Fibroblast of lung (primary cell): ENCODE measurements at regions not wholly inside any gene's neighbourhood (a gene's known extent, or its start where the extent isn't known, plus 50 kb on each side); places are given as distances from the start of the nearest gene placed in this dataset.
A peak's percentile ranks its signal among the peaks of the same experiment; 100 is the strongest.

Source experiments
- DNase-seq, 2 donors: peaks; one replicate each; pipeline versions ENCODE4 v3.0.0 to v3.0.0-alpha.2; 2010; ENCODE audit warnings: low read depth in 2 of 2
- H2AFZ ChIP-seq: 2 replicates; pipeline ENCODE4 v1.5.1; 2012; ENCODE audit warnings: low read length, control low read depth, inconsistent platforms
- H3K27ac ChIP-seq: 2 replicates; pipeline ENCODE4 v1.5.1; 2011; ENCODE audit warnings: low read length, control low read depth; ENCODE audit not compliant: insufficient read depth
- H3K27me3 ChIP-seq: 2 replicates; pipeline ENCODE4 v1.5.1; 2011; ENCODE audit warnings: mild to moderate bottlenecking, low read length; ENCODE audit not compliant: control insufficient read depth, insufficient read depth
- H3K36me3 ChIP-seq: 2 replicates; pipeline ENCODE4 v1.5.1; 2011; ENCODE audit warnings: low read length; ENCODE audit not compliant: control insufficient read depth, insufficient read depth
- H3K4me1 ChIP-seq: 2 replicates; pipeline ENCODE4 v1.5.1; 2011; ENCODE audit warnings: low read length; ENCODE audit not compliant: control insufficient read depth, insufficient read depth; ENCODE audit errors: extremely low read depth
- H3K4me2 ChIP-seq: 2 replicates; pipeline ENCODE4 v1.5.1; 2011; ENCODE audit warnings: low read length, control low read depth; ENCODE audit not compliant: insufficient read depth; ENCODE audit errors: extremely low read depth
- H3K4me3 ChIP-seq, 4 experiments: fragments of 200-600 bp in 1 of 4; sonication (generic) in 1 of 4; replicated peaks in 1 of 4; 2 replicates each; pipeline ENCODE4 v1.5.1; 2011 to 2016; ENCODE audit warnings: low read length in 4 of 4, low read depth in 3 of 4, mild to moderate bottlenecking in 3 of 4, control low read depth in 2 of 4, inconsistent platforms in 1 of 4, mixed read lengths in 1 of 4; ENCODE audit not compliant: insufficient read depth in 1 of 4; ENCODE audit errors: control extremely low read depth in 1 of 4
- H3K79me2 ChIP-seq: 2 replicates; pipeline ENCODE4 v1.5.1; 2012; ENCODE audit warnings: mild to moderate bottlenecking, low read length, inconsistent platforms; ENCODE audit not compliant: control insufficient read depth, insufficient read depth
- H3K9ac ChIP-seq: 2 replicates; pipeline ENCODE4 v1.5.1; 2011; ENCODE audit warnings: mild to moderate bottlenecking, low read length, control low read depth; ENCODE audit not compliant: insufficient read depth
- H3K9me3 ChIP-seq: 2 replicates; pipeline ENCODE4 v1.5.1; 2012; ENCODE audit warnings: low read depth, low read length; ENCODE audit not compliant: control insufficient read depth, insufficient read depth
- H4K20me1 ChIP-seq: 2 replicates; pipeline ENCODE4 v1.5.1; 2011; ENCODE audit warnings: low read length; ENCODE audit not compliant: control insufficient read depth, insufficient read depth; ENCODE audit errors: extremely low read depth
- CTCF ChIP-seq, 2 donors: IDR thresholded peaks in 1 of 2; conservative IDR thresholded peaks in 1 of 2; 1 replicate in 1 of 2; 2 replicates in 1 of 2; pipeline ENCODE4 v1.5.1; 2011 to 2012; ENCODE audit warnings: low read length in 2 of 2, control low read depth in 1 of 2, inconsistent platforms in 1 of 2, low read depth in 1 of 2, mild to moderate bottlenecking in 1 of 2
- EZH2 ChIP-seq: IDR thresholded peaks from 2 replicates; pipeline ENCODE4 v1.5.1; 2012; ENCODE audit warnings: low read length, control low read depth, mild to moderate bottlenecking; ENCODE audit errors: missing control alignments

DNA sequence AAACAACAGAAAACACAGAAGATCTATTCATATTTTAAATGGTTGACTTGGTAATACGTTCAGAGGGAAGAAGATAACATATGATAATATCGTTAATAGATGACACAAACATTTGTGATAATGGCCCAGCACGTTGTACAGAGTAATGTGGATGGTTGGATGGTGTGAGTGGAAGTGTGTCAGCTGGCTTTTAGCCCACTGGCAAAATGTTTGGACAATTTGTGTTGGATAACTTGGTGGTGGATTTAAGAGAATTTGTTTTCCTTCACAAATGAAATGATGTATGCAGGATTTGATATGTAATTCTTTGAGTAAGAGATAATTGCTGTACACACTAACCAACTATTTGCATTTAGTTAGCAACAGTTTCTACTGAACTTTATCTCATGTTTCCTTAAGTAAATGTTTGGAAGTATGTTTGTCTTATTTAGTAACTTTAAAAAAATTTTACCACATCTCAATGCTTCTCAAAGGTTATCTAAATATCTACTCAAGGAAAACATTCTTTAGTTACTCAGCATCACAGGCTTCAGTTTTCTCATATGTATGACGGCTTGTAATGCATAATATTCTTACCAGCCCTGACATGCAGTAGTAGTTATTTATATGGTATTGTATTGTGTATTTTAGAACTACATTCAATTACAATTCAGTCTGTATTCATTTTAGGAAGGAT lies 328.5 kb upstream of the GOLIM4 start:
- H3K9ac ChIP-seq, result no peak overlapping the region
- H3K4me2 ChIP-seq, result no peak overlapping the region

DNA sequence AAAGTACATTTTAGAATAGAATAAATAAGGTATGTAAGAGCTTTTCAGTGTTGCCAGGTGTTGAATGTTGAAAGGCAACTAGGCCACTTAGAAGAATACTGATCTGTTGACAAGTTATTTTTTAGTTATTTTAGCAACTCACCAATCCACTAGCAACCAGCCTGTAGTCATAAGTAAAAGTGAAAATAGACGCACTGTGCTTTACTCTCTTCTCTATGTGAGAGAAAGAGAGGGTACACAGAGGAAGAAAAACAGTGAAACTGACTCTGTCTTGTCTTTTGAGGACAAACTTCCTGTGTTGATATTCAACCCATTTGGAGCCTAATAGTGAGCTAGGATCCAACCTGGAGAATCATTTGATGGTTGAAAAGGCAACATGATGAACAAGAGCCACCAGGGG lies 327.1 kb upstream of the GOLIM4 start:
- Histone ChIP-seq H3K27me3 (no peaks in the 10 kb centered on the region), H3K4me2 (no peak overlapping the region), H2AFZ (no peak overlapping the region), H3K9me3 (no peaks in the 10 kb centered on the region), H3K27ac (no peak overlapping the region), H3K4me3 (no peak overlapping the region), H3K79me2 (no peaks in the 10 kb centered on the region), H3K4me1 (no peaks in the 10 kb centered on the region), H3K9ac (no peak overlapping the region), H4K20me1 (no peaks in the 10 kb centered on the region), H3K36me3 (no peaks in the 10 kb centered on the region)
- DNase-seq, result no peak
- TF ChIP-seq CTCF (conservative IDR thresholded peaks at IDR 0.05 in 1 of 2, IDR thresholded peaks at IDR 0.05 in 1 of 2; ENCODE audit: low read depth in 1 of 2, low read length in 2 of 2), result no peak
- no peak for TF ChIP-seq EZH2

More for the DNA sequence above, 328.5 kb upstream of the GOLIM4 start:
- Histone ChIP-seq H3K79me2 (no peaks in the 10 kb centered on the region), H3K36me3 (no peaks in the 10 kb centered on the region), H4K20me1 (no peaks in the 10 kb centered on the region), H3K27me3 (no peaks in the 10 kb centered on the region), H3K27ac (no peak overlapping the region), H3K9me3 (no peaks in the 10 kb centered on the region), H3K4me3 (no peak overlapping the region), H3K4me1 (no peaks in the 10 kb centered on the region), H2AFZ (no peak overlapping the region)
- DNase-seq, result peak; percentile 63 to 79
- TF ChIP-seq EZH2, result no peak
- no peak for TF ChIP-seq CTCF (conservative IDR thresholded peaks at IDR 0.05 in 1 of 2, IDR thresholded peaks at IDR 0.05 in 1 of 2; ENCODE audit: low read depth in 1 of 2, low read length in 2 of 2)

GRCh38 chr3:168419091-168419490 lies 323.4 kb upstream of the GOLIM4 start:
- DNase-seq, result no peak
- no peak overlapping the region for H2AFZ ChIP-seq
- no peaks in the 10 kb centered on the region for H3K36me3 ChIP-seq
- no peak overlapping the region for H3K4me2 ChIP-seq
- H3K4me3 ChIP-seq, result no peak overlapping the region
- H3K4me1 ChIP-seq, result no peaks in the 10 kb centered on the region
- no peak overlapping the region for H3K9ac ChIP-seq
- H3K79me2 ChIP-seq, result no peaks in the 10 kb centered on the region
- H3K27ac ChIP-seq, result no peak overlapping the region
- TF ChIP-seq CTCF (conservative IDR thresholded peaks at IDR 0.05 in 1 of 2, IDR thresholded peaks at IDR 0.05 in 1 of 2; ENCODE audit: low read depth in 1 of 2, low read length in 2 of 2), result no peak
- no peak for TF ChIP-seq EZH2
- no peaks in the 10 kb centered on the region for H3K9me3 ChIP-seq
- no peaks in the 10 kb centered on the region for H4K20me1 ChIP-seq
- no peaks in the 10 kb centered on the region for H3K27me3 ChIP-seq
